Smooth muscle cell (in vitro differentiated cells): ENCODE measurements at regions not wholly inside any gene's neighbourhood (a gene's known extent, or its start where the extent isn't known, plus 50 kb on each side); places are given as distances from the start of the nearest gene placed in this dataset.
A peak's percentile ranks its signal among the peaks of the same experiment; 100 is the strongest.

Experiments used
- DNase-seq: peaks from one replicate; lab custom pipeline; 2025; ENCODE audit not compliant: unreplicated experiment; lab: John Stamatoyannopoulos, UW
- H2AFZ ChIP-seq: fragments of 200-600 bp; sonication (generic); 2 replicates; pipeline ENCODE4 v1.6.0; 2016; ENCODE audit warnings: antibody characterized with exemption, low read depth, mild to moderate bottlenecking
- H3F3A ChIP-seq: fragments of 200-600 bp; sonication (generic); 2 replicates; pipeline ENCODE4 v1.6.0; 2017; ENCODE audit warnings: antibody characterized with exemption, low read depth
- H3K27ac ChIP-seq: fragments of 200-600 bp; sonication (generic); 2 replicates; pipeline ENCODE4 v1.5.1; 2016; ENCODE audit warnings: low read depth, mild to moderate bottlenecking
- H3K27me3 ChIP-seq: fragments of 200-600 bp; sonication (generic); 2 replicates; pipeline ENCODE4 v1.6.1; 2016; ENCODE audit warnings: low read depth, mild to moderate bottlenecking
- H3K36me3 ChIP-seq: fragments of 200-600 bp; sonication (generic); 2 replicates; pipeline ENCODE4 v1.5.1; 2016; ENCODE audit warnings: low read depth
- H3K4me1 ChIP-seq: fragments of 200-600 bp; sonication (generic); 2 replicates; pipeline ENCODE4 v1.5.1; 2016; ENCODE audit warnings: low read depth
- H3K4me2 ChIP-seq: fragments of 200-600 bp; sonication (generic); 2 replicates; pipeline ENCODE4 v1.6.0; 2016; ENCODE audit warnings: mild to moderate bottlenecking
- H3K4me3 ChIP-seq: fragments of 200-600 bp; sonication (generic); 2 replicates; pipeline ENCODE4 v1.5.1; 2016; ENCODE audit warnings: mild to moderate bottlenecking
- H3K79me2 ChIP-seq: fragments of 200-600 bp; sonication (generic); 2 replicates; pipeline ENCODE4 v1.6.0; 2016; ENCODE audit warnings: low read depth, mild to moderate bottlenecking
- H3K9ac ChIP-seq: fragments of 200-600 bp; sonication (generic); 2 replicates; pipeline ENCODE4 v1.6.0; 2016; ENCODE audit warnings: low read depth
- H3K9me3 ChIP-seq: fragments of 200-600 bp; sonication (generic); replicated peaks from 2 replicates; pipeline ENCODE4 v1.5.1; 2016; ENCODE audit warnings: low read depth
- H4K20me1 ChIP-seq: fragments of 200-600 bp; sonication (generic); 2 replicates; pipeline ENCODE4 v1.6.0; 2016; ENCODE audit warnings: low read depth
- CTCF ChIP-seq: fragments of 200-600 bp; sonication (generic); IDR thresholded peaks from 2 replicates; pipeline ENCODE4 v1.5.1; 2017; ENCODE audit warnings: borderline replicate concordance, mild to moderate bottlenecking, antibody characterized with exemption; ENCODE audit not compliant: insufficient read depth, poor library complexity, severe bottlenecking
- WGBS: methylation state at CpG from one replicate; pipeline ENCODE4 v1.1.7; 2016; ENCODE audit warnings: low lambda C conversion rate; 5-methylcytosine and 5-hydroxymethylcytosine counted together

DNA sequence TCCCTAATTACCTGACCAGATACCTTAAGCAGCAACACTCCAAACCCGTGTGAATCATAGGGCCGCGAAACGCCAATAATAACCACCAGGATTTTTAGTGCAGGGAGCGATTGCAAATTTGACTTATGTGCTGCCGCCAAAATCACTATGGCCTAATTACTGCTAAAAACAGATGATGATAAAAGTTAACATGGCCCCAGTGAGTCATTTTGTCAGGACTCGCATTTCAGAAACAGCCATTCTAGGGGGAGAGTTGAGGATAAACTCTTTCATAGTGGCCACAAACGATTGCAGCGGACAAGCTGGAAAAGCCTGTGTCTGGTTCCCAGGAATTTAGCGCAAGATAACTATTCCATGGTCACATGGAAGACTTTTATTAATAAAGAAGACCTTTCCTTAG lies 103.4 kb downstream of the HLX start:
- Histone ChIP-seq H3K79me2 (no peaks in the 10 kb centered on the region), H3K4me2 (peak overlapping the region; percentile 55), H3F3A (no peaks in the 10 kb centered on the region), H3K27ac (no peak overlapping the region), H3K4me3 (no peak overlapping the region), H3K4me1 (peaks cover 16% of the 10 kb centered on the region), H2AFZ (no peak overlapping the region), H4K20me1 (no peaks in the 10 kb centered on the region), H3K27me3 (peaks cover 5% of the 10 kb centered on the region), H3K9ac (no peak overlapping the region), H3K36me3 (no peaks in the 10 kb centered on the region), H3K9me3 (no peaks in the 10 kb centered on the region)
- TF ChIP-seq CTCF = no peak
- WGBS = 39% methylated on average over 10 of the region's 10 CpGs
- no peak for DNase-seq

- Histone ChIP-seq H3K4me3 (no peak overlapping the region), H3F3A (no peaks in the 10 kb centered on the region), H3K9me3 (no peaks in the 10 kb centered on the region), H3K27me3 (peaks cover 14% of the 10 kb centered on the region), H3K9ac (no peak overlapping the region), H3K4me2 (no peak overlapping the region), H3K79me2 (no peaks in the 10 kb centered on the region), H3K4me1 (peaks cover 16% of the 10 kb centered on the region), H3K36me3 (no peaks in the 10 kb centered on the region), H4K20me1 (no peaks in the 10 kb centered on the region), H3K27ac (no peak overlapping the region), H2AFZ (no peak overlapping the region)
- no peak for TF ChIP-seq CTCF
- 74% methylated on average over 19 of the region's 19 CpGs for WGBS
- no peak for DNase-seq
These were observed 104.8 kb downstream of the HLX start for GRCh38 chr1:220983877-220984635.

- Histone ChIP-seq H3K79me2 (no peaks in the 10 kb centered on the region), H3F3A (peaks cover 9% of the 10 kb centered on the region), H3K4me1 (peaks cover 16% of the 10 kb centered on the region), H3K36me3 (no peaks in the 10 kb centered on the region), H2AFZ (no peak overlapping the region), H3K27me3 (peaks cover 30% of the 10 kb centered on the region), H4K20me1 (no peaks in the 10 kb centered on the region), H3K27ac (no peak overlapping the region), H3K4me2 (peak overlapping the region; percentile 74), H3K9me3 (no peaks in the 10 kb centered on the region), H3K9ac (no peak overlapping the region), H3K4me3 (no peak overlapping the region)
- 23% methylated on average over 2 of the region's 2 CpGs for WGBS
- no peak for DNase-seq
- TF ChIP-seq CTCF = no peak
These were observed 111.4 kb downstream of the HLX start for GRCh38 chr1:220990427-220991339.
